K562 (cell line): ENCODE measurements at regions not wholly inside any gene's neighbourhood (a gene's known extent, or its start where the extent isn't known, plus 50 kb on each side); places are given as distances from the start of the nearest gene placed in this dataset.

Source experiments
- ATAC-seq: fragments of 200-7000 bp; cut with Tn5 transposase; 3 replicates; pipeline ENCODE4 v1.9.1; 2020; ENCODE audit warnings: moderate library complexity
- BruUV-seq: library from RNA; stranded (reverse); fragments of 400-500 nt; replicated peaks from 2 replicates; lab custom pipeline; 2021; lab: Mats Ljungman, UMichigan
- CTCF ChIA-PET: fragments of 300-600 bp; formaldehyde crosslinking; extraction: SDS; loops from one replicate; lab custom pipeline; 2021; ENCODE audit warnings: low intra/inter-chr PET ratio; lab: Yijun Ruan, JAX
- POLR2A ChIA-PET: fragments of 300-600, 350-650 bp; sonication (Branson Sonifier 250); formaldehyde crosslinking; extraction: SDS; loops from one replicate; lab custom pipeline; 2021; ENCODE audit warnings: antibody characterized with exemption, inconsistent platforms; lab: Yijun Ruan, JAX
- DNase-seq, 4 experiments: peaks; one replicate each; pipeline versions ENCODE4 v3.0.0 to v3.0.0-alpha.2; 2011 to 2018; ENCODE audit warnings: low spot score in 3 of 4, mixed read lengths in 3 of 4; ENCODE audit errors: extremely low read depth in 1 of 4
- FAIRE-seq: peaks from 2 replicates; lab custom pipeline; 2011; peaks lifted over from hg19 to GRCh38; lab: Jason Lieb, UNC
- H2AFZ ChIP-seq: 2 replicates; pipeline ENCODE4 v1.6.0; 2011; ENCODE audit warnings: low read depth, low read length, control low read depth, inconsistent platforms
- H3K27ac ChIP-seq: fragments of 200-600 bp; 3 replicates; pipeline ENCODE4 v1.8.0; 2011; ENCODE audit warnings: low read depth, mild to moderate bottlenecking, control low read depth, inconsistent platforms, low read length, moderate library complexity, mixed read lengths; ENCODE audit errors: extremely low read depth
- H3K27me3 ChIP-seq, 2 experiments: fragments of 300-600 bp in 1 of 2; 2 replicates in 1 of 2; 3 replicates in 1 of 2; pipeline versions ENCODE4 v1.6.0 to v1.8.0; 2011; ENCODE audit warnings: inconsistent platforms in 2 of 2, low read length in 2 of 2, mild to moderate bottlenecking in 1 of 2, mixed read lengths in 1 of 2, moderate library complexity in 1 of 2; ENCODE audit not compliant: control insufficient read depth in 2 of 2, insufficient read depth in 2 of 2
- H3K36me3 ChIP-seq: fragments of 300-600 bp; 3 replicates; pipeline ENCODE4 v1.8.0; 2011; ENCODE audit warnings: mild to moderate bottlenecking, low read length, inconsistent platforms; ENCODE audit not compliant: control insufficient read depth, insufficient read depth
- H3K4me1 ChIP-seq, 2 experiments: fragments of 200-600 bp in 1 of 2; replicated peaks in 1 of 2; 2 replicates in 1 of 2; 3 replicates in 1 of 2; pipeline versions ENCODE4 v1.5.1 to v1.8.0; 2011; ENCODE audit warnings: inconsistent platforms in 2 of 2, low read length in 2 of 2, mild to moderate bottlenecking in 1 of 2, mixed read lengths in 1 of 2, moderate library complexity in 1 of 2; ENCODE audit not compliant: control insufficient read depth in 2 of 2, insufficient read depth in 2 of 2
- H3K4me2 ChIP-seq: 2 replicates; pipeline ENCODE4 v1.6.1; 2011; ENCODE audit warnings: low read length, control low read depth, inconsistent platforms, mixed read lengths; ENCODE audit not compliant: insufficient read depth
- H3K4me3 ChIP-seq: fragments of 200-600 bp; sonication (generic), shearing (Covaris generic); 2 replicates; pipeline ENCODE4 v1.5.1; 2016; ENCODE audit warnings: control low read depth, inconsistent platforms
- H3K79me2 ChIP-seq: fragments of 200-600 bp; 3 replicates; pipeline ENCODE4 v1.8.0; 2011; ENCODE audit warnings: low read length, inconsistent platforms; ENCODE audit not compliant: control insufficient read depth, insufficient read depth
- H3K9ac ChIP-seq, 2 experiments: 2 replicates each; pipeline versions ENCODE4 v1.6.0 to v1.6.1; 2011; ENCODE audit warnings: low read depth in 2 of 2, low read length in 2 of 2, control low read depth in 1 of 2, inconsistent platforms in 1 of 2, mild to moderate bottlenecking in 1 of 2, mixed read lengths in 1 of 2; ENCODE audit not compliant: insufficient read depth in 1 of 2
- H3K9me1 ChIP-seq: one replicate; pipeline ENCODE4 v1.6.0; 2011; ENCODE audit warnings: inconsistent platforms, mild to moderate bottlenecking, low read length, moderate library complexity; ENCODE audit not compliant: control insufficient read depth, insufficient read depth
- H3K9me3 ChIP-seq: replicated peaks from 2 replicates; pipeline ENCODE4 v1.5.1; 2011; ENCODE audit warnings: low read depth, low read length, inconsistent platforms; ENCODE audit not compliant: control insufficient read depth, insufficient read depth
- H4K20me1 ChIP-seq: replicated peaks from 2 replicates; pipeline ENCODE4 v1.6.1; 2011; ENCODE audit warnings: low read length, inconsistent platforms, mixed read lengths; ENCODE audit not compliant: control insufficient read depth, insufficient read depth
- BRF1 ChIP-seq: IDR thresholded peaks from 3 replicates; pipeline ENCODE4 v1.6.1; 2011; ENCODE audit warnings: borderline replicate concordance, mild to moderate bottlenecking; ENCODE audit not compliant: insufficient read length; ENCODE audit errors: extremely low read depth
- GABPB2 ChIP-seq: fragments of 250-450 bp; sonication (Bioruptor Pico); conservative IDR thresholded peaks from 2 replicates; pipeline ENCODE4 v1.5.1; 2021; ENCODE audit warnings: mild to moderate bottlenecking
- KDM1A ChIP-seq, 2 experiments: fragments of 450-650 bp; IDR thresholded peaks; 2 replicates each; pipeline ENCODE4 v1.6.1; 2016; ENCODE audit warnings: mild to moderate bottlenecking in 2 of 2
- MBD2 ChIP-seq: sonication (generic); IDR thresholded peaks from 2 replicates; pipeline ENCODE4 v1.6.1; 2016; ENCODE audit warnings: low read depth, borderline replicate concordance
- NFXL1 ChIP-seq: fragments of 450-650 bp; formaldehyde crosslinking; IDR thresholded peaks from 2 replicates; pipeline ENCODE4 v1.4.0; 2021; ENCODE audit warnings: mild to moderate bottlenecking
- RBM15 ChIP-seq: fragments of 200-400 bp; formaldehyde crosslinking; IDR thresholded peaks from 2 replicates; pipeline ENCODE4 v1.6.1; 2018; ENCODE audit warnings: mild to moderate bottlenecking, low read length, moderate library complexity; ENCODE audit not compliant: insufficient read depth
- SAFB ChIP-seq: fragments of 200-400 bp; formaldehyde crosslinking; IDR thresholded peaks from 2 replicates; pipeline ENCODE4 v1.6.1; 2017; ENCODE audit warnings: low read depth, low read length, borderline replicate concordance
- STAT5B ChIP-seq: fragments of 250-450 bp; sonication (Bioruptor Pico); IDR thresholded peaks from 2 replicates; pipeline ENCODE4 v1.8.0; 2021; ENCODE audit warnings: mild to moderate bottlenecking, inconsistent platforms
- ZNF274 ChIP-seq: IDR thresholded peaks from 2 replicates; pipeline ENCODE4 v1.6.1; 2011; ENCODE audit warnings: low read depth, mild to moderate bottlenecking, low read length, moderate library complexity, borderline replicate concordance
- ZNF696 ChIP-seq: fragments of 250-450 bp; sonication (Bioruptor Pico); conservative IDR thresholded peaks from 2 replicates; pipeline ENCODE4 v1.4.0; 2020; ENCODE audit warnings: mild to moderate bottlenecking, moderate library complexity
- ZNF766 ChIP-seq: fragments of 200-800 bp; sonication (Bioruptor generic); conservative IDR thresholded peaks from 2 replicates; pipeline ENCODE4 v1.6.1; 2016; ENCODE audit warnings: missing genetic modification characterization, missing compliant biosample characterization
- WGBS: fragments of 100-300 bp; shearing (Covaris generic); methylation state at CpG from one replicate; pipeline ENCODE4 v1.1.6; 2016; ENCODE audit warnings: low coverage, mixed read lengths; ENCODE audit not compliant: insufficient coverage; ENCODE audit errors: missing lambda C conversion rate; 5-methylcytosine and 5-hydroxymethylcytosine counted together
- in situ Hi-C: fragments of 300-500 bp; cut with MboI; formaldehyde crosslinking; loops from 4 replicates; pipeline ENCODE4 v1.15.0; 2018; ENCODE audit warnings: inconsistent platforms, mixed read lengths
- intact Hi-C: fragments of 100-400 bp; cut with micrococcal nuclease; formaldehyde crosslinking; loops from 2 replicates; pipeline ENCODE4 v1.14.2; 2022
- TF ChIP-seq, protein P1 (sequence below), 2 experiments: fragments of 450-650 bp in 1 of 2; IDR thresholded peaks; 2 replicates each; pipeline ENCODE4 v1.6.1; 2011 to 2017; ENCODE audit warnings: low read depth in 2 of 2, antibody characterized with exemption in 1 of 2, borderline replicate concordance in 1 of 2, low read length in 1 of 2, mild to moderate bottlenecking in 1 of 2, mixed read lengths in 1 of 2; ENCODE audit not compliant: control insufficient read depth in 1 of 2
- TF ChIP-seq, protein P2 (sequence below): IDR thresholded peaks from 2 replicates; pipeline ENCODE4 v1.6.1; 2016; ENCODE audit warnings: missing genetic modification characterization, missing compliant biosample characterization
- TF ChIP-seq, protein P3 (sequence below): fragments of 250-450 bp; sonication (Bioruptor Pico); IDR thresholded peaks from 2 replicates; pipeline ENCODE4 v1.5.0; 2022; ENCODE audit warnings: mild to moderate bottlenecking

DNA sequence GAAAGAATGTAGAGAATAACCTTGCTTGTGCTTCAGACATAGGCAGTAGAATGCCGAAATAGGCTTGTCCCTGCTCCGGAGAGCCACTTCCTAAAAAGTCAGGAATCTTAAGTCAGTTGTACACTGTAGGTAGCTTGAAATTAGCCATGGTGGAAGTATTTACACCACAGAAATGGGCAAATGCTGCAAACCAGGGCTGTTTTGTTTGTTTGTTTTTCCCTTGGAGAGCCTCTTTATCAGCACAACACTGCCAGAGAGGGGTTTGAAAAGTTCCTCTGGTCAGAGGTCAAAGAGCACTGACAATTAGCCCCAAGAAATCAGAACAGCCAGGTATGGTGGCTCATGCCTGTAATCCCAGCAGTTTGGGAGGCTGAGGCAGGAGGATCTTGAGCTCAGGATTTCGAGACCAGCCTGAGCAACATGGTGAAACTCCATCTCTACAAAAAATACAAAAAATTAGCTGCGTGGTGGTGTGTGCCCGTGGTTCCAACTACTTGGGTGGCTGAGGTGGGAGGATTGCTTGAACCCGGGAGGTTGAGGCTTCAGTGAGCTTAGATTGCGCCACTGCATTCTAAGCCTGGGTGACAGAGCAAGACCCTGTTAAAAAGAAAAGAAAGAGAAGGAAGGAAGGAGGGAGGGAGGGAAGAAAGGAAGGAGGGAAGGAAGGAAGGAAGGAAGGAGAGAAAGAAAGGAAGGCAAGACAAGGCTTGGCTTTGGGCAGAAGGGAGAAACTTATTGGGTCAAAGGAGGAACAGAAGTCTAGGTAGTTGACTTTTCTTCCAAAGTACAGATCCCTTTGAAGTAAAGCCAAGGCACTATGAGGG, 61.0 kb upstream of the ZMYND8 start:
- BruUV-seq, result no TSS peak
- Histone ChIP-seq H3K27ac (no peak overlapping the region), H3K9me1 (no peaks in the 10 kb centered on the region), H2AFZ (no peak overlapping the region), H3K4me2 (no peak overlapping the region), H3K36me3 (no peaks in the 10 kb centered on the region), H3K9me3 (no peaks in the 10 kb centered on the region), H3K4me3 (no peak overlapping the region), H3K27me3 (no peaks in the 10 kb centered on the region), H3K9ac (no peak overlapping the region), H3K4me1 (peaks cover 0 to 8% of the 10 kb centered on the region in 2 experiments; a peak in 2 of 5 replicates), H4K20me1 (no peaks in the 10 kb centered on the region), H3K79me2 (no peaks in the 10 kb centered on the region)
- ATAC-seq (no peak; the same call in 2 of the 3 replicates), FAIRE-seq (peak; percentile 11), DNase-seq (no peak)
- CTCF ChIA-PET, result no interaction called here
- POLR2A ChIA-PET, result interaction anchor here (1.6 kb wide), 1 partner anchor 12 kb away, joined by 3 read pairs; no protein-coding TSS in a partner anchor
- in situ Hi-C loops, result no loop called here
- 23% methylated on average over 7 of the region's 7 CpGs for WGBS
- intact Hi-C loops, result no loop called here
- peak; percentile 64 to 70 for TF ChIP-seq KDM1A (IDR thresholded peaks at IDR 0.05)
- TF ChIP-seq, protein P1, sequence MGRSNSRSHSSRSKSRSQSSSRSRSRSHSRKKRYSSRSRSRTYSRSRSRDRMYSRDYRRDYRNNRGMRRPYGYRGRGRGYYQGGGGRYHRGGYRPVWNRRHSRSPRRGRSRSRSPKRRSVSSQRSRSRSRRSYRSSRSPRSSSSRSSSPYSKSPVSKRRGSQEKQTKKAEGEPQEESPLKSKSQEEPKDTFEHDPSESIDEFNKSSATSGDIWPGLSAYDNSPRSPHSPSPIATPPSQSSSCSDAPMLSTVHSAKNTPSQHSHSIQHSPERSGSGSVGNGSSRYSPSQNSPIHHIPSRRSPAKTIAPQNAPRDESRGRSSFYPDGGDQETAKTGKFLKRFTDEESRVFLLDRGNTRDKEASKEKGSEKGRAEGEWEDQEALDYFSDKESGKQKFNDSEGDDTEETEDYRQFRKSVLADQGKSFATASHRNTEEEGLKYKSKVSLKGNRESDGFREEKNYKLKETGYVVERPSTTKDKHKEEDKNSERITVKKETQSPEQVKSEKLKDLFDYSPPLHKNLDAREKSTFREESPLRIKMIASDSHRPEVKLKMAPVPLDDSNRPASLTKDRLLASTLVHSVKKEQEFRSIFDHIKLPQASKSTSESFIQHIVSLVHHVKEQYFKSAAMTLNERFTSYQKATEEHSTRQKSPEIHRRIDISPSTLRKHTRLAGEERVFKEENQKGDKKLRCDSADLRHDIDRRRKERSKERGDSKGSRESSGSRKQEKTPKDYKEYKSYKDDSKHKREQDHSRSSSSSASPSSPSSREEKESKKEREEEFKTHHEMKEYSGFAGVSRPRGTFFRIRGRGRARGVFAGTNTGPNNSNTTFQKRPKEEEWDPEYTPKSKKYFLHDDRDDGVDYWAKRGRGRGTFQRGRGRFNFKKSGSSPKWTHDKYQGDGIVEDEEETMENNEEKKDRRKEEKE (IDR thresholded peaks at IDR 0.05; ENCODE audit: borderline replicate concordance in 1 of 2, control insufficient read depth in 1 of 2, low read depth in 2 of 2, low read length in 1 of 2), result peak in 1 of 2 experiments; percentile 70; a peak in 1 of 4 replicates
- TF ChIP-seq BRF1, result no peak
- no peak for TF ChIP-seq STAT5B
- TF ChIP-seq ZNF766 (CRISPR knock-in tag), result no peak
- TF ChIP-seq SAFB, result no peak
- no peak for TF ChIP-seq NFXL1
- no peak for TF ChIP-seq ZNF274
- no peak for TF ChIP-seq MBD2
- TF ChIP-seq, protein P2, sequence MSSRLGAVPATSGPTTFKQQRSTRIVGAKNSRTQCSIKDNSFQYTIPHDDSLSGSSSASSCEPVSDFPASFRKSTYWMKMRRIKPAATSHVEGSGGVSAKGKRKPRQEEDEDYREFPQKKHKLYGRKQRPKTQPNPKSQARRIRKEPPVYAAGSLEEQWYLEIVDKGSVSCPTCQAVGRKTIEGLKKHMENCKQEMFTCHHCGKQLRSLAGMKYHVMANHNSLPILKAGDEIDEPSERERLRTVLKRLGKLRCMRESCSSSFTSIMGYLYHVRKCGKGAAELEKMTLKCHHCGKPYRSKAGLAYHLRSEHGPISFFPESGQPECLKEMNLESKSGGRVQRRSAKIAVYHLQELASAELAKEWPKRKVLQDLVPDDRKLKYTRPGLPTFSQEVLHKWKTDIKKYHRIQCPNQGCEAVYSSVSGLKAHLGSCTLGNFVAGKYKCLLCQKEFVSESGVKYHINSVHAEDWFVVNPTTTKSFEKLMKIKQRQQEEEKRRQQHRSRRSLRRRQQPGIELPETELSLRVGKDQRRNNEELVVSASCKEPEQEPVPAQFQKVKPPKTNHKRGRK (tag), result peak; percentile 58
- TF ChIP-seq, protein P3, sequence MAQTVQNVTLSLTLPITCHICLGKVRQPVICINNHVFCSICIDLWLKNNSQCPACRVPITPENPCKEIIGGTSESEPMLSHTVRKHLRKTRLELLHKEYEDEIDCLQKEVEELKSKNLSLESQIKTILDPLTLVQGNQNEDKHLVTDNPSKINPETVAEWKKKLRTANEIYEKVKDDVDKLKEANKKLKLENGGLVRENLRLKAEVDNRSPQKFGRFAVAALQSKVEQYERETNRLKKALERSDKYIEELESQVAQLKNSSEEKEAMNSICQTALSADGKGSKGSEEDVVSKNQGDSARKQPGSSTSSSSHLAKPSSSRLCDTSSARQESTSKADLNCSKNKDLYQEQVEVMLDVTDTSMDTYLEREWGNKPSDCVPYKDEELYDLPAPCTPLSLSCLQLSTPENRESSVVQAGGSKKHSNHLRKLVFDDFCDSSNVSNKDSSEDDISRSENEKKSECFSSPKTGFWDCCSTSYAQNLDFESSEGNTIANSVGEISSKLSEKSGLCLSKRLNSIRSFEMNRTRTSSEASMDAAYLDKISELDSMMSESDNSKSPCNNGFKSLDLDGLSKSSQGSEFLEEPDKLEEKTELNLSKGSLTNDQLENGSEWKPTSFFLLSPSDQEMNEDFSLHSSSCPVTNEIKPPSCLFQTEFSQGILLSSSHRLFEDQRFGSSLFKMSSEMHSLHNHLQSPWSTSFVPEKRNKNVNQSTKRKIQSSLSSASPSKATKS, result no peak
- TF ChIP-seq RBM15, result no peak
- TF ChIP-seq ZNF696 (CRISPR knock-in tag), result no peak
- TF ChIP-seq GABPB2 (CRISPR knock-in tag), result no peak
